ENCODE measurements at regions not wholly inside any gene's neighbourhood (a gene's known extent, or its start where the extent isn't known, plus 50 kb on each side); places are given as distances from the start of the nearest gene placed in this dataset.

- no peak overlapping the region for H3K4me3 ChIP-seq (ENCODE audit: low read length)
- H3K9me3 ChIP-seq (replicated peaks; ENCODE audit: insufficient read depth, low read length): no peaks in the 10 kb centered on the region
- H3K9ac ChIP-seq (ENCODE audit: low read length): no peak overlapping the region
- H3K27ac ChIP-seq (ENCODE audit: low read length): no peak overlapping the region
- no peaks in the 10 kb centered on the region for H3K4me1 ChIP-seq (ENCODE audit: low read length)
- no peaks in the 10 kb centered on the region for H3K79me2 ChIP-seq (ENCODE audit: low read length)
- H3K36me3 ChIP-seq (replicated peaks; ENCODE audit: insufficient read depth, low read length): no peaks in the 10 kb centered on the region
- no peaks in the 10 kb centered on the region for H3K9me2 ChIP-seq (replicated peaks; ENCODE audit: insufficient read depth, low read length)
- no peaks in the 10 kb centered on the region for H4K20me1 ChIP-seq (ENCODE audit: insufficient read depth, low read length)
- no peaks in the 10 kb centered on the region for H3K27me3 ChIP-seq (replicated peaks; ENCODE audit: insufficient read depth, low read length)
- H2AFZ ChIP-seq (ENCODE audit: low read length): no peak overlapping the region
- H3K4me2 ChIP-seq (ENCODE audit: low read depth, low read length): no peak overlapping the region
- no peaks in the 10 kb centered on the region for H3F3A ChIP-seq (ENCODE audit: insufficient read depth, low read length)
- TF ChIP-seq EZH2phosphoT487 (IDR thresholded peaks at IDR 0.05; ENCODE audit: low read length): no peak
- TF ChIP-seq CTCF (IDR thresholded peaks at IDR 0.05; ENCODE audit: low read length): no peak
- no peak for TF ChIP-seq EZH2 (optimal IDR thresholded peaks at IDR 0.05; ENCODE audit: low read depth, low read length)
- no peak for DNase-seq
Observed at GRCh38 chr5:159486836-159487235, 156.5 kb upstream of the IL12B start.

GRCh38 chr5:159488516-159488915 lies 158.2 kb upstream of the IL12B start:
- H3K4me1 ChIP-seq (ENCODE audit: low read length): no peaks in the 10 kb centered on the region
- no peaks in the 10 kb centered on the region for H4K20me1 ChIP-seq (ENCODE audit: insufficient read depth, low read length)
- H2AFZ ChIP-seq (ENCODE audit: low read length): no peak overlapping the region
- H3K27me3 ChIP-seq (replicated peaks; ENCODE audit: insufficient read depth, low read length): no peaks in the 10 kb centered on the region
- H3K9ac ChIP-seq (ENCODE audit: low read length): no peak overlapping the region
- DNase-seq: no peak
- no peaks in the 10 kb centered on the region for H3K79me2 ChIP-seq (ENCODE audit: low read length)
- H3K4me3 ChIP-seq (ENCODE audit: low read length): no peak overlapping the region
- no peaks in the 10 kb centered on the region for H3K36me3 ChIP-seq (replicated peaks; ENCODE audit: insufficient read depth, low read length)
- H3K9me3 ChIP-seq (replicated peaks; ENCODE audit: insufficient read depth, low read length): no peaks in the 10 kb centered on the region
- no peaks in the 10 kb centered on the region for H3K9me2 ChIP-seq (replicated peaks; ENCODE audit: insufficient read depth, low read length)
- H3K27ac ChIP-seq (ENCODE audit: low read length): no peak overlapping the region
- no peak overlapping the region for H3K4me2 ChIP-seq (ENCODE audit: low read depth, low read length)
- no peak for TF ChIP-seq EZH2phosphoT487 (IDR thresholded peaks at IDR 0.05; ENCODE audit: low read length)
- TF ChIP-seq EZH2 (optimal IDR thresholded peaks at IDR 0.05; ENCODE audit: low read depth, low read length): no peak
- no peak for TF ChIP-seq CTCF (IDR thresholded peaks at IDR 0.05; ENCODE audit: low read length)
- H3F3A ChIP-seq (ENCODE audit: insufficient read depth, low read length): no peaks in the 10 kb centered on the region

GRCh38 chr5:159489779-159490178 lies 159.5 kb upstream of the IL12B start:
- Histone ChIP-seq H3K27me3 (replicated peaks; ENCODE audit: insufficient read depth, low read length) (no peaks in the 10 kb centered on the region), H3K36me3 (replicated peaks; ENCODE audit: insufficient read depth, low read length) (no peaks in the 10 kb centered on the region), H3F3A (ENCODE audit: insufficient read depth, low read length) (no peaks in the 10 kb centered on the region), H3K9ac (ENCODE audit: low read length) (no peak overlapping the region), H4K20me1 (ENCODE audit: insufficient read depth, low read length) (no peaks in the 10 kb centered on the region), H3K4me1 (ENCODE audit: low read length) (no peaks in the 10 kb centered on the region), H3K4me2 (ENCODE audit: low read depth, low read length) (no peak overlapping the region), H2AFZ (ENCODE audit: low read length) (no peak overlapping the region), H3K27ac (ENCODE audit: low read length) (no peak overlapping the region), H3K4me3 (ENCODE audit: low read length) (no peak overlapping the region), H3K79me2 (ENCODE audit: low read length) (no peaks in the 10 kb centered on the region), H3K9me2 (replicated peaks; ENCODE audit: insufficient read depth, low read length) (no peaks in the 10 kb centered on the region), H3K9me3 (replicated peaks; ENCODE audit: insufficient read depth, low read length) (no peaks in the 10 kb centered on the region)
- DNase-seq: no peak
- TF ChIP-seq CTCF (IDR thresholded peaks at IDR 0.05; ENCODE audit: low read length) (no peak), EZH2 (optimal IDR thresholded peaks at IDR 0.05; ENCODE audit: low read depth, low read length) (no peak), EZH2phosphoT487 (IDR thresholded peaks at IDR 0.05; ENCODE audit: low read length) (no peak)
